Large intestine (tissue), 3 donors: ENCODE measurements at regions not wholly inside any gene's neighbourhood (a gene's known extent, or its start where the extent isn't known, plus 50 kb on each side); places are given as distances from the start of the nearest gene placed in this dataset.
"Not testable (repeated sequence)": the region's sequence is repeated elsewhere in the genome, so short reads cannot be mapped to it uniquely, and the experiment has no call there.

Source experiments
- DNase-seq, 2 donors: peaks; one replicate each; pipeline versions ENCODE4 v3.0.0 to v3.0.0-alpha.2; 2013
- H3K27ac ChIP-seq: one replicate; pipeline ENCODE4 v1.5.1; 2013; ENCODE audit warnings: low read length
- H3K27me3 ChIP-seq: 2 replicates; pipeline ENCODE4 v1.6.1; 2013; ENCODE audit warnings: low read length; ENCODE audit not compliant: control insufficient read depth, insufficient read depth
- H3K36me3 ChIP-seq: 2 replicates; pipeline ENCODE4 v1.6.1; 2013; ENCODE audit warnings: low read length; ENCODE audit not compliant: control insufficient read depth, insufficient read depth
- H3K4me1 ChIP-seq: one replicate; pipeline ENCODE4 v1.6.1; 2013; ENCODE audit warnings: low read length; ENCODE audit not compliant: control insufficient read depth, insufficient read depth
- H3K4me3 ChIP-seq: one replicate; pipeline ENCODE4 v1.5.1; 2013; ENCODE audit warnings: low read length
- H3K9me3 ChIP-seq: one replicate; pipeline ENCODE4 v1.6.1; 2013; ENCODE audit warnings: mild to moderate bottlenecking, low read depth, low read length, moderate library complexity; ENCODE audit not compliant: control insufficient read depth
- WGBS: methylation state at CpG from one replicate; pipeline ENCODE4 v1.1.5; 2013; ENCODE audit warnings: low lambda C conversion rate; ENCODE audit not compliant: insufficient coverage; 5-methylcytosine and 5-hydroxymethylcytosine counted together

GRCh38 chr15:95684126-95684525 is 646.4 kb upstream of the NR2F2 start:
- WGBS, result 100% methylated on average over 1 of the region's 4 CpGs
- no peak for DNase-seq
- no peaks in the 10 kb centered on the region for H3K4me1 ChIP-seq
- H3K9me3 ChIP-seq, result no peaks in the 10 kb centered on the region
- no peak overlapping the region for H3K27ac ChIP-seq
- no peak overlapping the region for H3K4me3 ChIP-seq
- H3K36me3 ChIP-seq, result no peaks in the 10 kb centered on the region
- no peaks in the 10 kb centered on the region for H3K27me3 ChIP-seq

DNA sequence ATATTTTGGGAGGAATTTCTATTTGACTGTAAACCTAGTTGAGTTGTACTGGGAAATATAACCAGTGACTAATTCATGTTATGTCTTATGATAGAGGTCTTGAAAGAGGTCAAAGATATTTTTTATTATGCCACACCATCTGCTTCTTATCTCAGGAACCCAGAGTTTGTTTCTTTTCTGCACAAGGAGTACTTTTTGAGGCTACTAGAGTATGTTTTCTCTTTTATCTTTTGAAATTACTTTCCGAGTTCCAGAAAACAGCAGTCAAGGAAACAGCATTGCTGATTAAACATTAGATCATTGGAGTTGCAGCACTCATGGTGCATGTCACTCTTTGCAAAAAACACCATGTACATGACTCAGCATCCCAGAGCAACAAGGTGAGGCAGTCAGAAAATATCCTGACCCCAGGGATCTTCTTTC is 645.8 kb upstream of the NR2F2 start:
- Histone ChIP-seq H3K36me3 (no peaks in the 10 kb centered on the region), H3K27ac (no peak overlapping the region), H3K4me3 (no peak overlapping the region), H3K4me1 (no peaks in the 10 kb centered on the region), H3K27me3 (no peaks in the 10 kb centered on the region), H3K9me3 (no peaks in the 10 kb centered on the region)
- WGBS, result no CpG with 5 or more reads among the region's 1 CpG
- no peak for DNase-seq

GRCh38 chr15:95687061-95687460 is 643.4 kb upstream of the NR2F2 start:
- Histone ChIP-seq H3K27me3 (no peaks in the 10 kb centered on the region), H3K27ac (no peak overlapping the region), H3K36me3 (no peaks in the 10 kb centered on the region), H3K9me3 (no peaks in the 10 kb centered on the region), H3K4me1 (no peaks in the 10 kb centered on the region), H3K4me3 (no peak overlapping the region)
- WGBS, result no CpG with 5 or more reads among the region's 1 CpG
- no peak for DNase-seq

GRCh38 chr15:95687686-95688085 is 642.8 kb upstream of the NR2F2 start:
- no peaks in the 10 kb centered on the region for H3K4me1 ChIP-seq
- H3K4me3 ChIP-seq, result no peak overlapping the region
- no peaks in the 10 kb centered on the region for H3K9me3 ChIP-seq
- H3K27me3 ChIP-seq, result no peaks in the 10 kb centered on the region
- 100% methylated on average over 1 of the region's 2 CpGs for WGBS
- no peak overlapping the region for H3K27ac ChIP-seq
- H3K36me3 ChIP-seq, result no peaks in the 10 kb centered on the region
- DNase-seq, result no peak

DNA sequence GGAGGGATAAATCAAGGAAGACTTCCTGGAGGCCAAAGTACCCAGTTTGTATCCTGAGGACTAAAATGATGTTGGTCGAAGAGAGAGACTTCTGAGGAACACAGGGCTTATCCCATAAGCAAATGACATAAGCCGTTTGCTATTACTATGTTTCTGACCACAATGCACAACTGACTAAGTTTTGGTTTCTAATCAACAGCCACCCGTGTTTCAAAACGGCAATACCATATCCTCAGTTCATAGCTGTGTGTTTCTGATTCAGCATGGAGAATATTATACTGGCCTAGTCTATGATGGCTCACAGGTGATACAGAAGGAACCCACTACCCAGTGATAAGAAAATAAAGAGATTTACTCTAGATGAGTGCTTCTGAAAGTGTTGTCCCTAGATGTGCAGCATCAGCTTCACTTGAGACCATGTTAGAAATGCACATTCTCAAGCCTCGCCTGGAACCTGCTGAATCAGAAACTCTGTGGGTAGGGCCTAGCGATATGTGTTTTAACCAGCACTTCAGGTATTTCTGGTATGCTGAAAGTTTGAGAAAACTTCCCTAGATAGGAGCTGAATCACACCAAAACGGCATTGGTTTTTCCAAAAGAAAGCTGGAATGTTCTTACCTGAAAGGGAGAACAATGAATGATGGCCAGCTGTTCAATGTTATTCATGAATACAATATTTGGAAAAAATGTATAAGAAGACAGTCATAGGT is 639.7 kb upstream of the NR2F2 start:
- no peak for DNase-seq
- Histone ChIP-seq H3K27ac (no peak overlapping the region), H3K27me3 (no peaks in the 10 kb centered on the region), H3K36me3 (no peaks in the 10 kb centered on the region), H3K4me1 (no peaks in the 10 kb centered on the region), H3K4me3 (no peak overlapping the region), H3K9me3 (peaks cover 5% of the 10 kb centered on the region)
- no CpG with 5 or more reads among the region's 7 CpGs for WGBS

DNA sequence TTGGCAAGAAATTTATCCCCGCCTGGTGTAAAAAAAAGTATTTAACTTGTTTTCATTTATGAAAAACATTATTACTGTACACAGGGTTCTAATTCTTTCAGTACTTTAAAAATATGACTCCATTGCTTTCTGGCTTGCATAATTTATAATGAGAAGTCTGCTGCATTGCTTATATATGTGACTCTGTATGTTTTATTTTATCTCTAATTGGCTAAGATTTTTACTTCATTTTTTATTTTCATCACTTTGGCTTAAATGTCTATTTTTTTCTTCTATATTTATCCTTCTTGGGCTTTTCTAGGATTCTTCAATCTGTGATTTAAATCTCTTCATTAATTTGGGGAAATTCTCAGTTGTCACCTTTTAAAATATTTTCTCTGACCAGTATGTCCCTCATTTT is 636.6 kb upstream of the NR2F2 start:
- no peak overlapping the region for H3K4me3 ChIP-seq
- no peaks in the 10 kb centered on the region for H3K36me3 ChIP-seq
- H3K9me3 ChIP-seq, result peaks cover 5% of the 10 kb centered on the region
- no peak for DNase-seq
- no peaks in the 10 kb centered on the region for H3K27me3 ChIP-seq
- H3K27ac ChIP-seq, result no peak overlapping the region
- 100% methylated on average over 1 of the region's 1 CpG for WGBS
- H3K4me1 ChIP-seq, result no peaks in the 10 kb centered on the region

DNA sequence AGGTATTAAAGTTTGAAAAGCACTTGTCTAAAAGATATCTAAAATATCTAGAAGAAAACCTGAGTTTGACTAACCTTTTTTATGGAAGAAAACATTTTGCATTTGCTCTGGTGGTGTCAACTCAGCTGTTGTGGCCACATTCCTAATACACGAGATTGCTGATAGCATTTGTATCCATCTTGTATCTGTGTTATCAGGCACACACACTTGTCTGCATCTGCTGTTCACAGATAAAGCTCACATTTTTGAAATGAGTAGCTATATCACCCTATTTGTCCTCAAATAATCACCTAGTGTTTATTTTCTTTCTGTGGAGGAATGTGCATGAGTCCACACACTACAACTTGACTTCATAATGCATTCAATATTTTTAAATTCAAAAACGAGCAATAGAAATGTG is 632.3 kb upstream of the NR2F2 start:
- Histone ChIP-seq H3K4me3 (no peak overlapping the region), H3K9me3 (peaks cover 5% of the 10 kb centered on the region), H3K27ac (no peak overlapping the region), H3K27me3 (no peaks in the 10 kb centered on the region), H3K36me3 (no peaks in the 10 kb centered on the region), H3K4me1 (no peaks in the 10 kb centered on the region)
- DNase-seq, result no peak
- 100% methylated on average over 1 of the region's 2 CpGs for WGBS

GRCh38 chr15:95698951-95699350 is 631.5 kb upstream of the NR2F2 start:
- WGBS, result 71% methylated on average over 1 of the region's 2 CpGs
- H3K4me1 ChIP-seq, result no peaks in the 10 kb centered on the region
- no peaks in the 10 kb centered on the region for H3K36me3 ChIP-seq
- DNase-seq, result no peak
- H3K27ac ChIP-seq, result no peak overlapping the region
- H3K4me3 ChIP-seq, result no peak overlapping the region
- peaks cover 5% of the 10 kb centered on the region for H3K9me3 ChIP-seq
- no peaks in the 10 kb centered on the region for H3K27me3 ChIP-seq

- H3K27ac ChIP-seq, result no peak overlapping the region
- DNase-seq, result no peak
- H3K4me3 ChIP-seq, result no peak overlapping the region
- no peaks in the 10 kb centered on the region for H3K27me3 ChIP-seq
- no CpG with 5 or more reads among the region's 2 CpGs for WGBS
- no peaks in the 10 kb centered on the region for H3K9me3 ChIP-seq
- no peaks in the 10 kb centered on the region for H3K36me3 ChIP-seq
- H3K4me1 ChIP-seq, result no peaks in the 10 kb centered on the region
Observed at GRCh38 chr15:95699578-95699977, 630.9 kb upstream of the NR2F2 start.

DNA sequence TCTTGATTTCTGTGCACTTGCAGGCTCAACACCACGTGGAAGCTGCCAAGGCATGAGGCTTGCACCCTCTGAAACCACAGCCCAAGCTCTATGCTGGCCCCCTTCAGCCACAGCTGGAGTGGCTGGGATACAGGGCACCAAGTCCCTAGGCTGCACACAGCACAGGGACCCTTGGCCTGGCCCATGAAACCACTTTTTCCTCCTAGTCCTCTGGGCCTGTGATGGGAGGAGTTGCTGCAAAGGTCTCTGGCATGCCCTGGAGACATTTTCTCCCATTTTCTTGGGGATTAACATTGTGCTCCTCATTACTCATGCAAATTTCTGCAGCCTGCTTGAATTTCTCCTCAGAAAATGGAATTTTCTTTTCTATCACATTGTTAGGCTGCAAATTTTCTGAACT is 629.8 kb upstream of the NR2F2 start:
- not testable (repeated sequence) for H3K27me3 ChIP-seq, H3K4me1 ChIP-seq, H3K27ac ChIP-seq, H3K9me3 ChIP-seq, H3K36me3 ChIP-seq, H3K4me3 ChIP-seq, DNase-seq
- WGBS, result no CpG with 5 or more reads among the region's 1 CpG

DNA sequence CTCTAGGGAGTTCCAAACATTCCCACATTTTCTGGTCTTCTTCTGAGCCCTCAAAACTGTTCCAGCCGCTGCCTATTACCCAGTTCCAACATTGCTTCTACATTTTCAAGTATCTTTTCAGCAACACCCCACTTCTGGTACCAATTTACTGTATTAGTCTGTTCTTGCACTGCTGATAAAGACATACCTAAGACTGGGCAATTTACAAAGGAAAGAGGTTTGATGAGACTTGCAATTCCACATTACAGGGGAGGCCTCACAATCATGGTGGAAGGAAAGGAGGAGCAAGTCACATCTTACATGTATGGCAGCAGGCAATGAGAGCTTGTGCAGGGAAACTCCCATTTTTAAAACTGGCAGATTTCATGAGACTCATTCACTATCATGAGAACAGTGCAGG is 629.1 kb upstream of the NR2F2 start:
- Histone ChIP-seq H3K27ac (no peak overlapping the region), H3K9me3 (no peaks in the 10 kb centered on the region), H3K27me3 (no peaks in the 10 kb centered on the region), H3K36me3 (no peaks in the 10 kb centered on the region), H3K4me1 (no peaks in the 10 kb centered on the region), H3K4me3 (no peak overlapping the region)
- DNase-seq, result no peak
- no CpG with 5 or more reads among the region's 1 CpG for WGBS
